ENCODE measurements at regions not wholly inside any gene's neighbourhood (a gene's known extent, or its start where the extent isn't known, plus 50 kb on each side); places are given as distances from the start of the nearest gene placed in this dataset.

GRCh38 chr15:95226835-95227234 lies 995.5 kb downstream of the MCTP2 start:
- Mint-ChIP-seq H3K9me3 (peaks cover 8% of the 10 kb centered on the region), H3K27me3 (ENCODE audit: low read depth) (no peaks in the 10 kb centered on the region; the same call in 1 of the 2 replicates), H3K36me3 (no peaks in the 10 kb centered on the region), H3K4me3 (no peak overlapping the region), H3K4me1 (no peaks in the 10 kb centered on the region), H3K27ac (peak overlapping the region; percentile 25; the same call in 1 of the 2 replicates)
- ChIA-PET CTCF (no interaction called here), POLR2A (no interaction called here)
- DNase-seq (ENCODE audit: low spot score) (no peak), ATAC-seq (no peak)
- TF ChIP-seq TP53 (CRISPR knock-in tag; IDR thresholded peaks at IDR 0.05) (no peak), RELA (CRISPR knock-in tag; IDR thresholded peaks at IDR 0.05; ENCODE audit: borderline replicate concordance) (no peak), KAT7 (CRISPR knock-in tag; IDR thresholded peaks at IDR 0.05; ENCODE audit: borderline replicate concordance) (no peak), GABPB1 (CRISPR knock-in tag; IDR thresholded peaks at IDR 0.05) (no peak), ZNF281 (CRISPR knock-in tag; IDR thresholded peaks at IDR 0.05) (no peak), ZNF416 (CRISPR knock-in tag; IDR thresholded peaks at IDR 0.05) (no peak), ELF4 (CRISPR knock-in tag; IDR thresholded peaks at IDR 0.05; ENCODE audit: low read depth) (no peak), ZNF138 (CRISPR knock-in tag; conservative IDR thresholded peaks at IDR 0.05) (no peak), ESRRA (CRISPR knock-in tag; IDR thresholded peaks at IDR 0.05; ENCODE audit: borderline replicate concordance) (no peak), SOX15 (CRISPR knock-in tag; IDR thresholded peaks at IDR 0.05) (no peak)
- TF ChIP-seq, protein P1, sequence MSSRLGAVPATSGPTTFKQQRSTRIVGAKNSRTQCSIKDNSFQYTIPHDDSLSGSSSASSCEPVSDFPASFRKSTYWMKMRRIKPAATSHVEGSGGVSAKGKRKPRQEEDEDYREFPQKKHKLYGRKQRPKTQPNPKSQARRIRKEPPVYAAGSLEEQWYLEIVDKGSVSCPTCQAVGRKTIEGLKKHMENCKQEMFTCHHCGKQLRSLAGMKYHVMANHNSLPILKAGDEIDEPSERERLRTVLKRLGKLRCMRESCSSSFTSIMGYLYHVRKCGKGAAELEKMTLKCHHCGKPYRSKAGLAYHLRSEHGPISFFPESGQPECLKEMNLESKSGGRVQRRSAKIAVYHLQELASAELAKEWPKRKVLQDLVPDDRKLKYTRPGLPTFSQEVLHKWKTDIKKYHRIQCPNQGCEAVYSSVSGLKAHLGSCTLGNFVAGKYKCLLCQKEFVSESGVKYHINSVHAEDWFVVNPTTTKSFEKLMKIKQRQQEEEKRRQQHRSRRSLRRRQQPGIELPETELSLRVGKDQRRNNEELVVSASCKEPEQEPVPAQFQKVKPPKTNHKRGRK (CRISPR knock-in tag; IDR thresholded peaks at IDR 0.05; ENCODE audit: borderline replicate concordance) = no peak

- Mint-ChIP-seq H3K4me1 (no peaks in the 10 kb centered on the region), H3K27me3 (ENCODE audit: low read depth) (no peaks in the 10 kb centered on the region; the same call in 1 of the 2 replicates), H3K27ac (peak overlapping the region; percentile 73), H3K36me3 (no peaks in the 10 kb centered on the region), H3K4me3 (no peak overlapping the region), H3K9me3 (peaks cover 12% of the 10 kb centered on the region)
- CTCF ChIA-PET = interaction anchor here (0.9 kb wide), 1 partner anchor 203 kb away, joined by 3 read pairs; no protein-coding TSS in a partner anchor
- no peak for ATAC-seq
- DNase-seq (ENCODE audit: low spot score) = no peak
- TF ChIP-seq CBFB (CRISPR knock-in tag; IDR thresholded peaks at IDR 0.05; ENCODE audit: low read depth) (no peak), ZNF232 (CRISPR knock-in tag; IDR thresholded peaks at IDR 0.05) (no peak), ZNF281 (CRISPR knock-in tag; IDR thresholded peaks at IDR 0.05) (no peak), HMGA2 (CRISPR knock-in tag; IDR thresholded peaks at IDR 0.05) (no peak), ATF2 (CRISPR knock-in tag; IDR thresholded peaks at IDR 0.05; ENCODE audit: borderline replicate concordance, low read depth) (no peak), OVOL2 (CRISPR knock-in tag; IDR thresholded peaks at IDR 0.05; ENCODE audit: borderline replicate concordance) (no peak)
- TF ChIP-seq, protein P2, sequence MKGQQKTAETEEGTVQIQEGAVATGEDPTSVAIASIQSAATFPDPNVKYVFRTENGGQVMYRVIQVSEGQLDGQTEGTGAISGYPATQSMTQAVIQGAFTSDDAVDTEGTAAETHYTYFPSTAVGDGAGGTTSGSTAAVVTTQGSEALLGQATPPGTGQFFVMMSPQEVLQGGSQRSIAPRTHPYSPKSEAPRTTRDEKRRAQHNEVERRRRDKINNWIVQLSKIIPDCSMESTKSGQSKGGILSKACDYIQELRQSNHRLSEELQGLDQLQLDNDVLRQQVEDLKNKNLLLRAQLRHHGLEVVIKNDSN (CRISPR knock-in tag; IDR thresholded peaks at IDR 0.05) = no peak
- POLR2A ChIA-PET = no interaction called here
Observed at GRCh38 chr15:95227235-95227634, 995.9 kb downstream of the MCTP2 start.
